ENCODE measurements at regions not wholly inside any gene's neighbourhood (a gene's known extent, or its start where the extent isn't known, plus 50 kb on each side); places are given as distances from the start of the nearest gene placed in this dataset.
A peak's percentile ranks its signal among the peaks of the same experiment; 100 is the strongest.

DNA sequence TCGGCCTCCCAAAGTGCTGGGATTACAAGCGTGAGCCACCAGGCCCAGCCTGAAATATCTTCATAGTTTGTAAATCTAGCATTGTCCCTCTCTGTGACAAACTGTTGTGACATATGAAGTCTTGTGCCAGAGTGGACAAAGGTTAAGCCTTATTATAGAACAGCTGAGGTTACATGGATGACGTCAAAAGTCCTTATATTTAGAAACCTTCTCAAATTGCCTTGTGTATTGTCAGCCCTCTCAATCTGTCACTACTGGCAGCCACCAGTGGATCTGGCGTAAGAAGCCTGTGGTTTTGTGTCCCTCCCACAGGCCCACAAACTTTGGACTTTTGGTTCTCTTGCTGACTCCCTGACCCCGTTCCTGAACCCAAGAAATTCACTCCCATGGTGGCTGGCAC, 79.4 kb upstream of the CCDC112 start:
- peak; percentile 21 for DNase-seq (ENCODE audit: low spot score)

- no peak for DNase-seq (ENCODE audit: low spot score)
Observed at GRCh38 chr5:115374057-115374775, 77.8 kb upstream of the CCDC112 start.

- no peak for DNase-seq (ENCODE audit: low spot score)
Observed at GRCh38 chr5:115372146-115372545, 75.7 kb upstream of the CCDC112 start.

GRCh38 chr5:115369430-115370144, 73.1 kb upstream of the CCDC112 start:
- no peak for DNase-seq (ENCODE audit: low spot score)

DNA sequence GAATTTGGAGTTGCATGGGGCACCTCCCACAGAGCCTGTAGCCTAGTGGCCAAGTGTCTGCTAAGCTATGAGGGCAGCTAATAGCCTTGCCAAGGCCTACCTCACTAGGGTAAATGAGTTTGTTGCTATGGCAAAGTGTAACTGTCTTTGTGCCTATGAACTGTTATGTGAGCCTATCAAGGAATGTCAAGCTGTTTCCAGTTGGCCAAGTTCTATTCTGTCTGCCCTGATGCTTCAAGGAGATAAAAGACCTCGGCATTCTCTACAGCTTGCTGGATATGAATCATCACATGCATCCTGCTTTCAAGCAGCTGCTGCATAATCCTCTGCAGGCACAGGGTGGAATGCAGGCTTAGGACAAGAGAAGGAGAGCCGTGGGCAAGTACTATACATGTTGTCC, 69.8 kb upstream of the CCDC112 start:
- DNase-seq (ENCODE audit: low spot score), result no peak

DNA sequence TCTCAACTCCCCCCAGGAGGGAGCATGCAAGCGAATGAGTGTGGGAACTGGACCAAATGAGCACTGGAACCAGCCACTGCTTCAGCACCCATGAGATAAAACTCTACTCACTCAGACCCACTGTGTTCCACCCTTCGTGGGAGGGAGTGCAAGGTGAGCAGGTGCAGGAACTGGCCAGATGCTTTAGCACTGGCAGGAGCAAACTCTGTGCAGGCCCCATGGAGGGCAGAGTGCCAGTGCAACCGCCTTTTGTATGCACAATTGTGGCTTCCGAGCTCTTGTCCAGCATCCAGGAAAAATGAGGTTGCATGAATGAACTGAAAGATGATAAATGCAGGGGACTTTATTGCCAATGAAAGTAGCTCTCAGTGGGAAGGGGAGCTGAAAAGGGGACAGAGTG, 67.4 kb upstream of the CCDC112 start:
- DNase-seq (ENCODE audit: low spot score), result no peak

GRCh38 chr5:115360046-115360685, 63.7 kb upstream of the CCDC112 start:
- DNase-seq (ENCODE audit: low spot score), result no peak

DNA sequence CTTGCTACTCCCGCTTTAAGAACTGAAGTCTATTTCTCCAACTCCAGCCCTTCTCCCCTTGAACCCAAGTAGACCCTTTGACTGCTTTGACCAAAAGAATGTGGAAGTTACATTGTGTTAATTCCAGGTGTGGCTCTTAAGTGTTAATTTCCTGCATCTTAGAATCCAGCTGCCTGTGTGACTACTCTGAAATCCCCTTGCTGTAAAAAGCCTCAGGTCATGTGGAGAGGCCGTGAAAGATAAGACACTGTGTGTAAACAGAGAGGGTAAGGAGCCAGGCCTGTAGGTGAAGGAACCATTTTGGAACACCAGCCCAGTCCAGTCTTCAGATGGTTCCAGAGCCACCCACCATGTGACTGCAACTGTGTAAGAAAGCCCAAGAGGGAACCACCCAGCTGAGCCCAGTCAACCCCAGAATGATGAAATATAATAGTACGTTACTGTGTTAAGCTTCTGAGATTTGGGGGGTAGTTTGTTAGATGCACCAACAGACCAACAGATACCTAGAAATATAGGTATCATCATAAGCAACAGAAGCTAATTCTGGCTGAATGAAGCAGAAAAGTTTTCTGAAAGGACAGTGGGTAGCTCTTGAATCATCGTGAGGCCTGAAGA, 59.4 kb upstream of the CCDC112 start:
- no peak for DNase-seq (ENCODE audit: low spot score)

- DNase-seq (ENCODE audit: low spot score), result no peak
Observed at GRCh38 chr5:115355095-115355494, 58.6 kb upstream of the CCDC112 start.

- no peak for DNase-seq (ENCODE audit: low spot score)
Observed at GRCh38 chr5:115354246-115354645, 57.8 kb upstream of the CCDC112 start.

DNA sequence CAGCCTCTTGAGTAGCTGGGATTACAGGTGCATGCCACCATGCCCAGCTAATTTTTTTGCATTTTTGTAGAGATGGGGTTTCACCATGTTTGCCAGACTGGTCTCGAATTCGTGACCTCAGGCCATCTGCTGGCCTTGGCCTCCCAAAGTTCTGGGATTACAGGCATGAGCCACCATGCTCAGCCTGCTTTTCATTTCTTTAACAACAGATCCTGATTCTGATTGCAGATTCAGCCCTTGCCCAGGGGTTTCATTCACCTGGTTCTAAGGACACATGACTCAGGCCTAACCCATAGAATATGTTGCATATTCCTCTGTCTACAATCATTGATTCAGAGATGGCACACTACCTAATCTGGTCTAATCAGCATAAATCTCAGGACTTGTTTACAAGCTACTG, 56.1 kb upstream of the CCDC112 start:
- DNase-seq (ENCODE audit: low spot score), result no peak

DNA sequence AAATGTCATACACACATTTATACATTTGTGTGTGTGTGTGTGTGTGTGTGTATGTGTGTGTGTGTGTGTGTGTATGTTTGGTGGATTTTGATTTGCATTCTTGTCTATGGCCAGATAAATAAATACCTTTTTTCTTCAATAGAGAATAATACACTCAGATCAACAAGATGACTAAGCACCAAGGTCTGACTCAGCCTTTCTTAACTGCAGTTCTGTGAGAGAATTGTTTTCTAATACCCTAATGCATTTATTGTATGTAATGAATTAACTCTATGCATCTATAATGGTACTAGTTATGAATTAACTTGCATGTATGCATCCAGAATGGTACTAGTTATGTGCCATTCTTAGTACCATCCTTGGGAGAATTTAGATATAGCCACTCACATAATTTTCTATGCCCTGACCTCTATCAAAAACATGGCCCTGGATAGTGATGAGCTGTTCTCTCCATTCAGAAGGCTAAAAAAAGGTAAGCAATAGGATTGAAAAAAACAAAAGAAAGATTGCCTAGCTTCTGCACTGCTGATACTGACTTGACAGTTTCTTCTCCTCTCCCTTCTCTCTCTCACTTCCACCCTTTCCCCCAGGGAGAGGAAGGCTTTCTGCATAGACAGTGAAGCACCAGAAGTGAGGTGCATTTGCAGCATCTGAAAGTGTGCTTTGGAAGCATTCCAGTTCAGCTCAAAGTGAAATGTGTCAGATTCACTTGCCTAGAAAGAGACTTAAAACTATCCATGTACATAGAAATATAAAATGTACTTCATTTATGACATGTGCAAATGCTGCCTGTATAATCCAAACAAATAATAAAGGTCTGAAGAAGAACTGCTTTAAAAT, 55.1 kb upstream of the CCDC112 start:
- no peak for DNase-seq (ENCODE audit: low spot score)

GRCh38 chr5:115350894-115351293, 54.4 kb upstream of the CCDC112 start:
- DNase-seq (ENCODE audit: low spot score), result no peak

- peak; percentile 39 for DNase-seq (ENCODE audit: low spot score)
Observed at GRCh38 chr5:115349001-115349817, 52.8 kb upstream of the CCDC112 start.

DNA sequence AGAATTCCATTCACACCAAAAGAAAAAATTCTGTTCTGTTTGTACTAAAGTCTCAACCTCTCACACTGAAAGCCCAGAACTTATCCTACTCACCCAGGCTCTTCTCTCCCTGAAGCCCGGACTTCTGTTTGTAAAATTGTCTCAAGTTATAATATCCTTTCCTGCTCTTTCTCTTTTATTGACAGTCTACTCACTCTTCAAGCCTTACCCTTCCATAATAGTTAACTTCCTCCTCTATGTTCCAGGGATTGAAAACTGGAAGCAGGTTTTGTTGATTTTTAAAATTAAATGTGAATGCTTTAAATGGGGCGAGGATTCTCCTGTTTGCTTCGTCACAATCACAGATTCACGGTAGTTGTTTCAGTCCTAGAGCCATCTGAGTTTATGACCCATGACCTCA, 51.7 kb upstream of the CCDC112 start:
- no peak for DNase-seq (ENCODE audit: low spot score)

Measured in HuH-7 (cell line).